Neural cell (in vitro differentiated cells): ENCODE measurements at regions not wholly inside any gene's neighbourhood (a gene's known extent, or its start where the extent isn't known, plus 50 kb on each side); places are given as distances from the start of the nearest gene placed in this dataset.

Experiments
- H2AFZ ChIP-seq: fragments of 200-600, 300-800 bp; sonication (generic), shearing (Covaris generic); 2 replicates; pipeline ENCODE4 v1.6.0; 2014; ENCODE audit warnings: low read depth, mild to moderate bottlenecking, antibody characterized with exemption, low read length, moderate library complexity
- H3F3A ChIP-seq: fragments of 200-600 bp; shearing (Covaris generic); 2 replicates; pipeline ENCODE4 v1.6.1; 2016; ENCODE audit warnings: mild to moderate bottlenecking, moderate library complexity, mixed read lengths, antibody characterized with exemption, low read length; ENCODE audit not compliant: insufficient read depth, poor library complexity, severe bottlenecking
- H3K27ac ChIP-seq: fragments of 200-600, 300-800 bp; sonication (generic), shearing (Covaris generic); 2 replicates; pipeline ENCODE4 v1.5.1; 2014; ENCODE audit warnings: mild to moderate bottlenecking, low read length, moderate library complexity
- H3K27me3 ChIP-seq: fragments of 300-800, 200-600 bp; sonication (generic), shearing (Covaris generic); 2 replicates; pipeline ENCODE4 v1.6.0; 2014; ENCODE audit warnings: mild to moderate bottlenecking, low read depth, low read length, moderate library complexity; ENCODE audit not compliant: insufficient read depth
- H3K36me3 ChIP-seq: fragments of 300-800, 200-600 bp; sonication (generic), shearing (Covaris generic); 2 replicates; pipeline ENCODE4 v1.5.1; 2014; ENCODE audit warnings: mild to moderate bottlenecking, antibody characterized with exemption, low read length, moderate library complexity; ENCODE audit not compliant: insufficient read depth
- H3K4me2 ChIP-seq: fragments of 300-800, 200-600 bp; sonication (generic), shearing (Covaris generic); 2 replicates; pipeline ENCODE4 v1.6.0; 2014; ENCODE audit warnings: mild to moderate bottlenecking, low read length
- H3K4me3 ChIP-seq: fragments of 300-800, 200-600 bp; sonication (generic), shearing (Covaris generic); 2 replicates; pipeline ENCODE4 v1.5.1; 2014; ENCODE audit warnings: mild to moderate bottlenecking, low read length, moderate library complexity
- H3K79me2 ChIP-seq: fragments of 200-600 bp; shearing (Covaris generic); replicated peaks from 2 replicates; pipeline ENCODE4 v1.6.0; 2014; ENCODE audit warnings: mild to moderate bottlenecking, low read length, moderate library complexity; ENCODE audit not compliant: insufficient read depth
- H3K9ac ChIP-seq: fragments of 300-800, 200-600 bp; sonication (generic), shearing (Covaris generic); 2 replicates; pipeline ENCODE4 v1.6.1; 2016; ENCODE audit warnings: mild to moderate bottlenecking, low read length, mixed read lengths
- H3K9me2 ChIP-seq: fragments of 200-600 bp; shearing (Covaris generic); 2 replicates; pipeline ENCODE4 v1.6.1; 2016; ENCODE audit warnings: mild to moderate bottlenecking, low read length, mixed read lengths; ENCODE audit not compliant: insufficient read depth
- H3K9me3 ChIP-seq: fragments of 200-600, 300-800 bp; sonication (generic), shearing (Covaris generic); 2 replicates; pipeline ENCODE4 v1.6.1; 2016; ENCODE audit warnings: mild to moderate bottlenecking, mixed run types, low read length, moderate library complexity, mixed read lengths
- H4K20me1 ChIP-seq: fragments of 200-600 bp; shearing (Covaris generic); 2 replicates; pipeline ENCODE4 v1.6.1; 2016; ENCODE audit warnings: mild to moderate bottlenecking, mixed run types; ENCODE audit not compliant: insufficient read depth
- CTCF ChIP-seq: fragments of 450-650 bp; IDR thresholded peaks from 2 replicates; pipeline ENCODE4 v1.5.1; 2014; ENCODE audit warnings: antibody characterized with exemption, mild to moderate bottlenecking, moderate library complexity; ENCODE audit not compliant: poor library complexity, severe bottlenecking
- EP300 ChIP-seq: fragments of 450-650 bp; conservative IDR thresholded peaks from 2 replicates; pipeline ENCODE4 v1.6.1; 2014; ENCODE audit warnings: antibody characterized with exemption, mild to moderate bottlenecking, moderate library complexity; ENCODE audit not compliant: poor library complexity, severe bottlenecking
- EZH2 ChIP-seq: fragments of 200-600, 300-800 bp; shearing (Covaris generic), sonication (generic); IDR thresholded peaks from 2 replicates; pipeline ENCODE4 v1.6.1; 2014; ENCODE audit warnings: antibody characterized with exemption, low read length, borderline replicate concordance, mild to moderate bottlenecking; ENCODE audit not compliant: insufficient read depth, poor library complexity, severe bottlenecking
- MXI1 ChIP-seq: fragments of 450-650 bp; conservative IDR thresholded peaks from 2 replicates; pipeline ENCODE4 v1.6.1; 2014; ENCODE audit warnings: antibody characterized with exemption, mild to moderate bottlenecking; ENCODE audit not compliant: poor library complexity, severe bottlenecking
- POLR2AphosphoS5 ChIP-seq: IDR thresholded peaks from 2 replicates; pipeline ENCODE4 v1.6.1; 2012
- RAD21 ChIP-seq: fragments of 450-650 bp; conservative IDR thresholded peaks from 2 replicates; pipeline ENCODE4 v1.6.1; 2014; ENCODE audit warnings: antibody characterized with exemption, mild to moderate bottlenecking, moderate library complexity
- REST ChIP-seq: IDR thresholded peaks from 2 replicates; pipeline ENCODE4 v1.6.1; 2012; ENCODE audit warnings: borderline replicate concordance
- SMC3 ChIP-seq: fragments of 450-650 bp; conservative IDR thresholded peaks from 2 replicates; pipeline ENCODE4 v1.6.1; 2014; ENCODE audit warnings: antibody characterized with exemption, mild to moderate bottlenecking, moderate library complexity; ENCODE audit not compliant: poor library complexity
- TAF1 ChIP-seq: IDR thresholded peaks from 2 replicates; pipeline ENCODE4 v1.6.1; 2012; ENCODE audit warnings: low read depth

DNA sequence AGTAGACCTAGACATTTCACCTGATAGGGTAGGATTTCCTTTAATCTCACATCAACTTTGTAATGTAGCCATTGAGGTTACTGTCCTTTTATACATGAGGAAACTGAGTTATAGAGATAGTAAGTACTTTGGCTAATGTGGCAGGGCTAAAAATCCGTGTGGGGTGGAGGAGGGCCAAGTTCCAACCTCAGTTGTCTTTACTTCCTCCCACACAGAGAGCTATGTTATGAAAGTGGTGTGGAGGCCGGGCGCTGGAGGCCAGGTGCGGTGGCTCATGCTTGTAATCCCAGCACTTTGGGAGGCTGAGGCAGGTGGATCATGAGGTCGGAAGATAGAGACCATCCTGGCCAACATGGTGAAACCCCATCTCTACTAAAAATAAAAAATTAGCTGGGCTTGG lies 173.3 kb downstream of the PALM2AKAP2 start:
- Histone ChIP-seq H3K27ac (no peak overlapping the region), H3K4me3 (no peak overlapping the region), H3K36me3 (no peaks in the 10 kb centered on the region), H3K9me2 (no peaks in the 10 kb centered on the region), H2AFZ (no peak overlapping the region), H3K4me2 (no peak overlapping the region), H4K20me1 (no peaks in the 10 kb centered on the region), H3K27me3 (no peaks in the 10 kb centered on the region), H3F3A (no peaks in the 10 kb centered on the region), H3K9me3 (no peaks in the 10 kb centered on the region), H3K9ac (no peak overlapping the region), H3K79me2 (no peaks in the 10 kb centered on the region)
- TF ChIP-seq REST (no peak), SMC3 (no peak), EZH2 (no peak), MXI1 (no peak), EP300 (no peak), TAF1 (no peak), CTCF (no peak)

- Histone ChIP-seq H4K20me1 (no peaks in the 10 kb centered on the region), H3K79me2 (no peaks in the 10 kb centered on the region), H3K9me2 (no peaks in the 10 kb centered on the region), H3K9ac (no peak overlapping the region), H3K9me3 (no peaks in the 10 kb centered on the region), H3K4me3 (no peak overlapping the region), H3K27ac (no peak overlapping the region), H3F3A (no peaks in the 10 kb centered on the region), H2AFZ (no peak overlapping the region), H3K4me2 (no peak overlapping the region), H3K27me3 (no peaks in the 10 kb centered on the region), H3K36me3 (no peaks in the 10 kb centered on the region)
- TF ChIP-seq EZH2 (no peak), SMC3 (no peak), TAF1 (no peak), POLR2AphosphoS5 (no peak), MXI1 (no peak), RAD21 (no peak), EP300 (no peak), CTCF (no peak)
Observed at GRCh38 chr9:109953813-109954497, 174.0 kb downstream of the PALM2AKAP2 start.
